HL-60 (cell line): ENCODE measurements at regions not wholly inside any gene's neighbourhood (a gene's known extent, or its start where the extent isn't known, plus 50 kb on each side); places are given as distances from the start of the nearest gene placed in this dataset.

Source experiments
- DNase-seq, 2 experiments: peaks; one replicate each; pipeline ENCODE4 v3.0.0-alpha.2; 2010 to 2020; ENCODE audit warnings: low read depth in 1 of 2, low spot score in 1 of 2
- H3K27ac ChIP-seq: fragments of 250-450 bp; sonication (Bioruptor Pico); replicated peaks from 2 replicates; pipeline ENCODE4 v1.5.1; 2020; ENCODE audit warnings: mild to moderate bottlenecking, moderate library complexity
- H3K27me3 ChIP-seq: fragments of 250-450 bp; sonication (Bioruptor Pico); 2 replicates; pipeline ENCODE4 v1.5.1; 2021; ENCODE audit warnings: mild to moderate bottlenecking, moderate library complexity; ENCODE audit not compliant: insufficient read depth, poor library complexity, severe bottlenecking
- H3K4me3 ChIP-seq: replicated peaks from 2 replicates; pipeline ENCODE4 v1.5.1; 2011; ENCODE audit warnings: mild to moderate bottlenecking, control low read depth, low read length; ENCODE audit not compliant: insufficient read depth
- CTCF ChIP-seq: IDR thresholded peaks from one replicate; pipeline ENCODE4 v1.5.1; 2011; ENCODE audit warnings: low read length, control low read depth, inconsistent platforms; ENCODE audit not compliant: insufficient read depth
- GABPA ChIP-seq: IDR thresholded peaks from 2 replicates; pipeline ENCODE4 v1.6.1; 2012; ENCODE audit warnings: low read depth
- POLR2AphosphoS5 ChIP-seq: IDR thresholded peaks from 2 replicates; pipeline ENCODE4 v1.6.1; 2012; ENCODE audit warnings: low read depth
- REST ChIP-seq: IDR thresholded peaks from 2 replicates; pipeline ENCODE4 v1.6.1; 2012; ENCODE audit warnings: low read depth; ENCODE audit not compliant: insufficient replicate concordance
- SPI1 ChIP-seq: IDR thresholded peaks from 2 replicates; pipeline ENCODE4 v1.6.1; 2012; ENCODE audit warnings: low read depth, mild to moderate bottlenecking, borderline replicate concordance

GRCh38 chr4:57774171-57774570 is 664.0 kb upstream of the IGFBP7 start:
- no peak overlapping the region for H3K27ac ChIP-seq
- no peak for TF ChIP-seq POLR2AphosphoS5
- no peak for TF ChIP-seq GABPA
- no peak for TF ChIP-seq SPI1
- TF ChIP-seq CTCF, result no peak
- TF ChIP-seq REST, result no peak
- no peak for DNase-seq
- no peaks in the 10 kb centered on the region for H3K27me3 ChIP-seq
- H3K4me3 ChIP-seq, result no peak overlapping the region

GRCh38 chr4:57766341-57766740 is 656.2 kb upstream of the IGFBP7 start:
- no peak for DNase-seq
- TF ChIP-seq SPI1, result no peak
- no peak for TF ChIP-seq CTCF
- no peak for TF ChIP-seq REST
- TF ChIP-seq GABPA, result no peak
- no peak for TF ChIP-seq POLR2AphosphoS5
- H3K27ac ChIP-seq, result no peak overlapping the region
- H3K4me3 ChIP-seq, result no peak overlapping the region
- no peaks in the 10 kb centered on the region for H3K27me3 ChIP-seq

DNA sequence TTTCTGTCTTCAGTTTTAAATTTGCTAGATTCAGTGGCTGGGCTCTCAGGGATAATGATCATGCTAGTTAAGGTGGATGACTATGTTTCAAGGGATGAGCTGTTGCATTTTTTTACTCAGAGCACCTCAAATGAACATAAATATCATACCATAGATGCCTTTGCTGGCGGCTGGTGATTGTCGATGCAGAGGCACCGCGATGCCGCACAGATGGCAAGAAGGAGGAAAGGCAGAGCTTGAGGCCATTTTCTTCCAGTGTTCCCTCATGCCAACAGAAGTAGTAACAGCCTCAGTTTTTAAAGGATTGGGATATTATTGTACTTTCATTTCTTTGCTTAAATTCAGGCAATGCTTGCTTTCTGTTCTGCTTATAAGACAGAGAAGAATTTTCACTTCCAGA is 654.7 kb upstream of the IGFBP7 start:
- H3K4me3 ChIP-seq, result no peak overlapping the region
- DNase-seq, result no peak
- no peaks in the 10 kb centered on the region for H3K27me3 ChIP-seq
- TF ChIP-seq CTCF (no peak), REST (no peak), POLR2AphosphoS5 (no peak), SPI1 (no peak), GABPA (no peak)
- no peak overlapping the region for H3K27ac ChIP-seq
